CD8-positive, alpha-beta memory T cell (primary cell): ENCODE measurements at regions not wholly inside any gene's neighbourhood (a gene's known extent, or its start where the extent isn't known, plus 50 kb on each side); places are given as distances from the start of the nearest gene placed in this dataset.

Experiments used
- CTCF ChIA-PET: fragments of 350-600 bp; sonication (Branson Sonifier 250); formaldehyde crosslinking; loops from one replicate; lab custom pipeline; 2021; ENCODE audit warnings: antibody characterized with exemption; lab: Charles Lee
- POLR2A ChIA-PET: fragments of 350-600 bp; sonication (Branson Sonifier 250); formaldehyde crosslinking; loops from one replicate; lab custom pipeline; 2021; ENCODE audit warnings: antibody characterized with exemption; lab: Charles Lee
- DNase-seq, 5 donors: peaks; one replicate each; pipeline versions ENCODE4 v3.0.0 to v3.0.0-alpha.2; 2020 to 2022; ENCODE audit warnings: mixed read lengths in 1 of 5
- H3K27ac ChIP-seq: one replicate; pipeline ENCODE4 v1.7.0; 2013; ENCODE audit warnings: low read depth, mild to moderate bottlenecking, low read length, moderate library complexity
- H3K27me3 ChIP-seq: 2 replicates; pipeline ENCODE4 v1.7.0; 2013; ENCODE audit warnings: low read length, mild to moderate bottlenecking; ENCODE audit not compliant: insufficient read depth, poor library complexity, severe bottlenecking
- H3K36me3 ChIP-seq: 2 replicates; pipeline ENCODE4 v1.7.0; 2013; ENCODE audit warnings: mild to moderate bottlenecking, low read length, moderate library complexity; ENCODE audit not compliant: insufficient read depth
- H3K4me1 ChIP-seq: 2 replicates; pipeline ENCODE4 v1.7.0; 2013; ENCODE audit warnings: mild to moderate bottlenecking, low read length, moderate library complexity; ENCODE audit not compliant: insufficient read depth
- H3K4me3 ChIP-seq: 2 replicates; pipeline ENCODE4 v1.7.0; 2013; ENCODE audit warnings: mild to moderate bottlenecking, low read length
- H3K9me3 ChIP-seq: 2 replicates; pipeline ENCODE4 v1.7.0; 2013; ENCODE audit warnings: mild to moderate bottlenecking, low read length
- H3K27ac Mint-ChIP-seq, 8 donors: one replicate each; pipeline ENCODE4 v1.8.0; 2020 to 2021; ENCODE audit warnings: mixed read lengths in 8 of 8, mild to moderate bottlenecking in 6 of 8, inconsistent platforms in 3 of 8, moderate library complexity in 3 of 8
- H3K27me3 Mint-ChIP-seq, 2 donors: one replicate each; pipeline ENCODE4 v1.8.0; 2020 to 2021; ENCODE audit warnings: mixed read lengths in 2 of 2, mild to moderate bottlenecking in 1 of 2, moderate library complexity in 1 of 2
- H3K36me3 Mint-ChIP-seq, 3 donors: one replicate each; pipeline ENCODE4 v1.8.0; 2020 to 2021; ENCODE audit warnings: mixed read lengths in 3 of 3, inconsistent platforms in 1 of 3, mild to moderate bottlenecking in 1 of 3
- H3K4me1 Mint-ChIP-seq, 3 donors: one replicate each; pipeline ENCODE4 v1.8.0; 2020 to 2021; ENCODE audit warnings: mixed read lengths in 3 of 3, inconsistent platforms in 1 of 3, mild to moderate bottlenecking in 1 of 3
- H3K4me3 Mint-ChIP-seq, 7 donors: one replicate each; pipeline ENCODE4 v1.8.0; 2020 to 2021; ENCODE audit warnings: mixed read lengths in 7 of 7, mild to moderate bottlenecking in 6 of 7, moderate library complexity in 4 of 7, inconsistent platforms in 2 of 7
- H3K9me3 Mint-ChIP-seq, 5 donors: one replicate each; pipeline ENCODE4 v1.8.0; 2020 to 2022; ENCODE audit warnings: mixed read lengths in 5 of 5, mild to moderate bottlenecking in 3 of 5, moderate library complexity in 2 of 5, inconsistent platforms in 1 of 5

DNA sequence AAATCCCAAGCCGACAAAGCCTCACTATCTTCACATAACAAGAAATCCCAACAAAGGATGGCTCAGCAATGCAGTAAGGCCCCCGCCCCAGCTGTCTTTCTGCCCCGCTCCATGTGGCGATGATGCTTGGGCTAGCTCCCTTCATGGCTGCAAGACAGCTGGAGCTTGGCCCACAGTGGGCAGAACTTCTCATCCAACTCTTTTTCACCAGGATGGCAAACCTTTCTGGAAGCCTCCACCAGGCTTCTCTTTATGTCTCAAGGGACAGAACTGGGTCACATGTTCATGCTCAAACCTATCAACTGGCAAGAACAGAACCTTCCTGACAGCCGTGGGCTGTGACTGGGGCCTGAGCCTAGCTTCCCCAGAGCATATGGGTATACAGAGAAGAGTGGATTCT lies 260.5 kb upstream of the MKLN1 start:
- Mint-ChIP-seq H3K27ac (peak overlapping the region in 7 of 8 donors; percentile 8 to 89 (median 48)), H3K4me1 (peaks cover 75 to 83% (median 82%) of the 10 kb centered on the region in 3 donors), H3K27me3 (peaks cover 0 to 12% of the 10 kb centered on the region in 2 donors), H3K4me3 (peak overlapping the region in 5 of 7 donors; percentile 8 to 79 (median 33)), H3K36me3 (peaks cover 0 to 57% (median 8%) of the 10 kb centered on the region in 3 donors), H3K9me3 (no peaks in the 10 kb centered on the region)
- H3K4me1 ChIP-seq: peaks cover 69% of the 10 kb centered on the region
- H3K27ac ChIP-seq: no peak overlapping the region
- H3K27me3 ChIP-seq: no peaks in the 10 kb centered on the region
- no peaks in the 10 kb centered on the region for H3K9me3 ChIP-seq
- DNase-seq: no peak
- CTCF ChIA-PET: interaction anchor here (1.2 to 1.3 kb wide), 2 partner anchors 234 to 236 kb away, joined by 3 read pairs; no protein-coding TSS in a partner anchor
- POLR2A ChIA-PET: no interaction called here
- H3K36me3 ChIP-seq: no peaks in the 10 kb centered on the region
- no peak overlapping the region for H3K4me3 ChIP-seq

DNA sequence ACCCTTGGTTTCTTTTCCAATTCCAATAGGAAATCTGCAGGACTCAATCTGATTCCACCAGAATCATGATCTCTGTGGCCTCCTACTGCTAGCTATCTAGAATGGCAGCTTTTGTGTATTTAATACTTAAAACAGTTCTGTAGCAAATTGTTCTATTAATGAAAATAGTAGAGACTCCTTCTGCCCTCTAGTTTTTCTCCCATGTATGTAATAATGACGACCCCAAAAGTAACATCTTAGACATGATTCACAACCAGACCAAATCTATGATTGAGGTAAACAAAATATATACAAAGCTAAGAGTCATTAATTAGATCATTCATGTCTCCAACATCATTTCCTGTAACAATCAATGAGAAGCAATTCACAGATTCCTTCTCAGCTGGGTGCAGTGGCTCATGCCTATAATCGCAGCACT lies 259.1 kb upstream of the MKLN1 start:
- no peaks in the 10 kb centered on the region for H3K36me3 ChIP-seq
- H3K27ac ChIP-seq: no peak overlapping the region
- Mint-ChIP-seq H3K4me3 (peak overlapping the region in 5 of 7 donors; percentile 0 to 40 (median 3)), H3K36me3 (peaks cover 3 to 62% (median 5%) of the 10 kb centered on the region in 3 donors), H3K27me3 (peaks cover 0 to 14% of the 10 kb centered on the region in 2 donors), H3K4me1 (peaks cover 70 to 78% (median 70%) of the 10 kb centered on the region in 3 donors), H3K27ac (peak overlapping the region in 6 of 8 donors; percentile 14 to 83 (median 45)), H3K9me3 (no peaks in the 10 kb centered on the region)
- no peak for DNase-seq
- CTCF ChIA-PET: interaction anchor here (0.7 to 3.2 kb wide), 9 partner anchors 9 to 293 kb away, joined by 3 to 12 read pairs (median 4); partner anchors contain the start of gene MKLN1
- H3K4me1 ChIP-seq: peaks cover 75% of the 10 kb centered on the region
- POLR2A ChIA-PET: interaction anchor here (0.5 to 1.3 kb wide), 2 partner anchors 14 to 40 kb away, joined by 3 to 5 read pairs; no protein-coding TSS in a partner anchor
- no peak overlapping the region for H3K4me3 ChIP-seq
- H3K27me3 ChIP-seq: no peaks in the 10 kb centered on the region
- no peaks in the 10 kb centered on the region for H3K9me3 ChIP-seq

DNA sequence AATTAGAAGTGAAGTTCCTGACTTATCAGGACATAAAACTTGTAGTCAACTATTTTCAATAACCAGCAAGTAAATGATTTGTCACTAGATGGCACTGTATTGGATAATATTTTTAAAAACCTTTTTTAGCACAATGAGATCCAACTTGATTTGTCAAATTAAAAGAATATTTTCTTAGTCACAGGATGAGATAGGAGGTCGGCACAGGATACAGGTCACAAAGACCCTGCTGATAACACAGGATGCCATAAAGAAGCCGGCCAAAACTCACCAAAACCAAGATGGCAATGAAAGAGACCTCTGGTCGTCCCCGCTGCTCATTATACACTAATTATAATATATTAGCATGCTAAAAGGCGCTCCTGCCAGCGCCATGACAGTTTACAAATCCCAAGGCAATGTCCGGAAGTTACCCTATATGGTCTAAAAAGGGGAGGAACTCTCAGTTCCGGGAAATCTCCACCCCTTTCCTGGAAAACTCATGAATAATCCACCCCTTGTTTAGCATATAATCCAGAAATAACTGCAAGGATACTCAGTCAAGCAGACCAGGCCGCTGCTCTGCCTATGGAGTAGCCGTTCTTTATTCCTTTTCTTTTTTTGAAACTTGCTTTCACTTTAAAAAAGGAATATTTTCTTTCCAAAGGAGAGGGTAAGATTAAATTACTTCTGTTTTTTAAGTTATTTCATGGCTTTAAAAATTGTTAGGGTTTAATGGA lies 255.7 kb upstream of the MKLN1 start:
- peaks cover 81% of the 10 kb centered on the region for H3K4me1 ChIP-seq
- H3K4me1 Mint-ChIP-seq: peaks cover 38 to 85% (median 38%) of the 10 kb centered on the region in 3 donors
- ChIA-PET CTCF (interaction anchor here (0.6 to 1.4 kb wide), 4 partner anchors 15 to 350 kb away, joined by 3 to 4 read pairs (median 3); no protein-coding TSS in a partner anchor), POLR2A (no interaction called here)
- DNase-seq: no peak
- peaks cover 3 to 71% (median 15%) of the 10 kb centered on the region in 3 donors for H3K36me3 Mint-ChIP-seq
- H3K27me3 ChIP-seq: no peaks in the 10 kb centered on the region
- H3K4me3 Mint-ChIP-seq: peak overlapping the region; percentile 2 to 47 (median 24)
- peak overlapping the region in 2 of 8 donors; percentile 12 to 56 for H3K27ac Mint-ChIP-seq
- H3K36me3 ChIP-seq: no peaks in the 10 kb centered on the region
- H3K27me3 Mint-ChIP-seq: peaks cover 0 to 14% of the 10 kb centered on the region in 2 donors
- peak overlapping the region; percentile 48 for H3K27ac ChIP-seq
- no peak overlapping the region for H3K4me3 ChIP-seq
- H3K9me3 ChIP-seq: no peaks in the 10 kb centered on the region
- no peaks in the 10 kb centered on the region for H3K9me3 Mint-ChIP-seq

DNA sequence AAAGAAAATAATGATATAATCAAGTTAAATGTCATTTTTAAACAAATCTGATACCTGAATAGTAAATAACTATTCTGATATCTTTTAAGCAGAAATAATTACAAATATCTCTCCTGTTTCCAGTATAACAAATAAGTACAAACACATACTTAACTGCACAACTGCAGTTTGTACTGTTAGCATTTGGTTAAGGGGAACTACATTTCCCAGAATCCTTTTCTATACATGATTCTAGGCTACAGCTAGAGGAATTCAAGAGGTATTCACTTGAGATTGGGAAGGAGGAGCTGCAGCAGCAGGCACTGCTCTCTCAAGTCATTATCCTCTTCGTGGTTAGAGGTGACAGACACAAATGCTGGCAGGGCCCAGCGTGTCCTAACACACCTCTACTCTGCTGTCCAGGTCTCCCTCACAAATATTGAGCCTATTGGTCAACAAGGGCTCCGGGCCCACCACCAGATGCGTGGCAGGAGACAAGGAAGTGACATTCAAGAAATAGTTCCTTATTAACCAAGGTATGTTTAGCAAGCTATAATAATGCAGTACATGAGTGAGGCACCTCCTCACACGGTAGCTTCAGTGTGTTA lies 255.1 kb upstream of the MKLN1 start:
- Mint-ChIP-seq H3K27ac (peak overlapping the region in 7 of 8 donors; percentile 5 to 73 (median 66)), H3K36me3 (peaks cover 3 to 67% (median 12%) of the 10 kb centered on the region in 3 donors), H3K27me3 (peaks cover 0 to 11% of the 10 kb centered on the region in 2 donors), H3K4me3 (peak overlapping the region in 6 of 7 donors; percentile 22 to 54 (median 44)), H3K4me1 (peaks cover 31 to 79% (median 31%) of the 10 kb centered on the region in 3 donors), H3K9me3 (no peaks in the 10 kb centered on the region)
- Histone ChIP-seq H3K4me3 (no peak overlapping the region), H3K27me3 (no peaks in the 10 kb centered on the region), H3K36me3 (no peaks in the 10 kb centered on the region), H3K9me3 (no peaks in the 10 kb centered on the region), H3K4me1 (peaks cover 79% of the 10 kb centered on the region), H3K27ac (no peak overlapping the region)
- DNase-seq: no peak
- POLR2A ChIA-PET: no interaction called here
- CTCF ChIA-PET: interaction anchor here (0.6 to 1.4 kb wide), 4 partner anchors 15 to 175 kb away, joined by 3 to 4 read pairs (median 3); no protein-coding TSS in a partner anchor

DNA sequence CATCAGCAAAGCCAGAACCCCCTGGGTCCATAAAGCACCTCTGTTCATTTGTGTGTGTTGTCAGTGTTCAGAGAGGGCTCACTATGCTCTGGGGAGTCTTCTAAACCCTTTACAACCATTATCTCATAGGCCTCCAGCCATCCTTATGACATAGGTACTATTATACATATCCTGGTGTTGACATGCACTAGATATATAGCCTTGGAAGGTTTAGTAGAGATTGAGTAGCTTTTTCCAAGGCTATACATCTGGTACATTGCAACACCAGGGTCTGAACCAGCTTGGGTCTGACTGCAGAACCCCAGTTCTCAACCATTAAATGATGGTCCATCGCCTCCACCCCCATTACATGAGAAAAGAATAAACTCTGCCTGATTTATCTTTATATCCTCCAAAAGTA lies 253.6 kb upstream of the MKLN1 start:
- Mint-ChIP-seq H3K9me3 (no peaks in the 10 kb centered on the region), H3K27ac (peak overlapping the region in 5 of 8 donors; percentile 8 to 68 (median 44)), H3K4me1 (peaks cover 17 to 66% (median 17%) of the 10 kb centered on the region in 3 donors), H3K36me3 (peaks cover 3 to 57% (median 12%) of the 10 kb centered on the region in 3 donors), H3K27me3 (peaks cover 0 to 11% of the 10 kb centered on the region in 2 donors), H3K4me3 (peak overlapping the region in 6 of 7 donors; percentile 13 to 64 (median 47))
- Histone ChIP-seq H3K27me3 (no peaks in the 10 kb centered on the region), H3K27ac (no peak overlapping the region), H3K4me3 (no peak overlapping the region), H3K4me1 (peaks cover 71% of the 10 kb centered on the region), H3K9me3 (no peaks in the 10 kb centered on the region), H3K36me3 (no peaks in the 10 kb centered on the region)
- CTCF ChIA-PET: no interaction called here
- POLR2A ChIA-PET: no interaction called here
- DNase-seq: no peak

DNA sequence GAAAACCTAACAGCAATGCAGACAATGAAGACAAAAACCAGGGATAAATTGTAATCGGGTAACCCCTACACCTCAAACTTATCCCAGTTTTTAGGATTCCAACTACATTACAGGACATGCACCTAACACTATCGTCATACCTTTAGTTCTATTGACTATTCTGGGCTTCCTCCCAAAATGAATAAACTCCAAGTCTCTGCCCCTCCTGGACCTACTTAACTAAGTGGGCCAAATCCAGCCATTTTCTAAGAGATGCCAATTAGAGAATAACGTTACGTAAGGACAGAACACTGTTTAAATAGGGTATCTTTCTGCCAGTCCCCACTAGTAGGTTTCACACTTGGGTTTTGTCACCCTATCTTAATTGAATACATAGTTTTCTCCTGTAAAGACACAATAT lies 253.1 kb upstream of the MKLN1 start:
- Mint-ChIP-seq H3K4me1 (peaks cover 11 to 61% (median 11%) of the 10 kb centered on the region in 3 donors), H3K9me3 (no peaks in the 10 kb centered on the region), H3K27me3 (peaks cover 0 to 7% of the 10 kb centered on the region in 2 donors), H3K27ac (peak overlapping the region in 4 of 8 donors; percentile 32 to 68 (median 39)), H3K36me3 (peaks cover 3 to 53% (median 12%) of the 10 kb centered on the region in 3 donors), H3K4me3 (peak overlapping the region in 2 of 7 donors; percentile 16 to 53)
- CTCF ChIA-PET: no interaction called here
- no peaks in the 10 kb centered on the region for H3K36me3 ChIP-seq
- no peaks in the 10 kb centered on the region for H3K9me3 ChIP-seq
- no peak overlapping the region for H3K4me3 ChIP-seq
- H3K4me1 ChIP-seq: peaks cover 71% of the 10 kb centered on the region
- no peaks in the 10 kb centered on the region for H3K27me3 ChIP-seq
- H3K27ac ChIP-seq: no peak overlapping the region
- DNase-seq: no peak
- POLR2A ChIA-PET: no interaction called here

DNA sequence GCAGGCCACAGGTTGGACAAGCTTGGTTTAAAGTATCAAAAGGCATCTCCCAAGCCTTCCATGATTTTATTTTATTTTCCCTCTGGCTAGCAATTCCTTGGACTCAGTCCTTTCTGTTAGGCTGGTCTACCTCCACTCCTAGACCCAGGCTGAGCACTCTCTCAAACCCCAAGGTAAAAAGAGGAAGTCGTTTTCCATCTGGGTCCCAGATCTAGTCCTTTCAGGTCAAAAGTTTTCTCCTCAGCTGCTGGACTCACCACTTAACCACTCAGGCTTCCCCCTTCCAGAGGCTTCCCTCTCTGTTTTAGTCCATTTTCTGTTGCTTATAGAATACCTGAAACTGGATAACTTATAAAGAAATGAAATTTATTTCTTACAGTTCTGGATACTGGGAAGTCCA lies 252.3 kb upstream of the MKLN1 start:
- H3K9me3 Mint-ChIP-seq: no peaks in the 10 kb centered on the region
- Histone ChIP-seq H3K27me3 (no peaks in the 10 kb centered on the region), H3K36me3 (no peaks in the 10 kb centered on the region), H3K4me1 (peaks cover 74% of the 10 kb centered on the region), H3K4me3 (no peak overlapping the region), H3K9me3 (no peaks in the 10 kb centered on the region), H3K27ac (no peak overlapping the region)
- peaks cover 3 to 55% (median 3%) of the 10 kb centered on the region in 3 donors for H3K4me1 Mint-ChIP-seq
- CTCF ChIA-PET: no interaction called here
- peak overlapping the region in 4 of 8 donors; percentile 9 to 78 (median 20) for H3K27ac Mint-ChIP-seq
- peak overlapping the region in 4 of 7 donors; percentile 2 to 20 (median 8) for H3K4me3 Mint-ChIP-seq
- POLR2A ChIA-PET: no interaction called here
- no peak for DNase-seq
- peaks cover 0 to 3% of the 10 kb centered on the region in 2 donors for H3K27me3 Mint-ChIP-seq
- H3K36me3 Mint-ChIP-seq: peaks cover 3 to 52% (median 12%) of the 10 kb centered on the region in 3 donors
